Mesendoderm (in vitro differentiated cells): ENCODE measurements at regions not wholly inside any gene's neighbourhood (a gene's known extent, or its start where the extent isn't known, plus 50 kb on each side); places are given as distances from the start of the nearest gene placed in this dataset.
A peak's percentile ranks its signal among the peaks of the same experiment; 100 is the strongest.
"Not testable (repeated sequence)": the region's sequence is repeated elsewhere in the genome, so short reads cannot be mapped to it uniquely, and the experiment has no call there.

Experiments used
- DNase-seq: peaks from one replicate; pipeline ENCODE4 v3.0.0; 2013
- H2AK5ac ChIP-seq: 2 replicates; pipeline ENCODE4 v1.6.1; 2013; ENCODE audit warnings: low read length, inconsistent platforms
- H2BK120ac ChIP-seq: 2 replicates; pipeline ENCODE4 v1.6.1; 2013; ENCODE audit warnings: low read depth, mild to moderate bottlenecking, low read length, moderate library complexity, mixed read lengths
- H2BK15ac ChIP-seq: replicated peaks from 2 replicates; pipeline ENCODE4 v1.6.1; 2013; ENCODE audit warnings: low read depth, mild to moderate bottlenecking, moderate library complexity
- H2BK5ac ChIP-seq: 2 replicates; pipeline ENCODE4 v1.6.1; 2013; ENCODE audit warnings: low read length, inconsistent platforms
- H3K18ac ChIP-seq: 2 replicates; pipeline ENCODE4 v1.6.1; 2013; ENCODE audit warnings: mild to moderate bottlenecking, low read length, mixed read lengths
- H3K23ac ChIP-seq: one replicate; pipeline ENCODE4 v1.6.1; 2013; ENCODE audit warnings: low read length
- H3K27ac ChIP-seq: 2 replicates; pipeline ENCODE4 v1.5.1; 2013; ENCODE audit warnings: low read depth, mild to moderate bottlenecking, inconsistent platforms, low read length, moderate library complexity
- H3K27me3 ChIP-seq: 2 replicates; pipeline ENCODE4 v1.6.1; 2013; ENCODE audit warnings: low read length, control low read depth, mild to moderate bottlenecking, inconsistent platforms; ENCODE audit not compliant: insufficient read depth, poor library complexity
- H3K36me3 ChIP-seq: 2 replicates; pipeline ENCODE4 v1.6.1; 2013; ENCODE audit warnings: low read length, inconsistent platforms; ENCODE audit not compliant: control insufficient read depth, insufficient read depth
- H3K4ac ChIP-seq: one replicate; pipeline ENCODE4 v1.6.1; 2013; ENCODE audit warnings: low read depth, mild to moderate bottlenecking, low read length, moderate library complexity
- H3K4me1 ChIP-seq: 2 replicates; pipeline ENCODE4 v1.6.1; 2013; ENCODE audit warnings: low read depth, low read length, inconsistent platforms; ENCODE audit not compliant: control insufficient read depth
- H3K4me2 ChIP-seq: 2 replicates; pipeline ENCODE4 v1.6.1; 2013; ENCODE audit warnings: low read length
- H3K4me3 ChIP-seq: 2 replicates; pipeline ENCODE4 v1.5.1; 2013; ENCODE audit warnings: mild to moderate bottlenecking, low read length
- H3K56ac ChIP-seq: one replicate; pipeline ENCODE4 v1.6.1; 2013; ENCODE audit warnings: low read length
- H3K79me1 ChIP-seq: 2 replicates; pipeline ENCODE4 v1.6.1; 2013; ENCODE audit warnings: low read length, inconsistent platforms
- H3K79me2 ChIP-seq: 2 replicates; pipeline ENCODE4 v1.6.1; 2013; ENCODE audit warnings: mild to moderate bottlenecking, low read length; ENCODE audit not compliant: control insufficient read depth, insufficient read depth
- H3K9ac ChIP-seq: 2 replicates; pipeline ENCODE4 v1.6.1; 2013; ENCODE audit warnings: low read length, inconsistent platforms
- H4K5ac ChIP-seq: one replicate; pipeline ENCODE4 v1.6.1; 2013; ENCODE audit warnings: low read length
- H4K8ac ChIP-seq: one replicate; pipeline ENCODE4 v1.6.1; 2013; ENCODE audit warnings: low read depth, mild to moderate bottlenecking, control low read depth, low read length, moderate library complexity
- WGBS: extraction: QIAGEN DNeasy Blood & Tissue Kit; methylation state at CpG from one replicate; pipeline ENCODE4 v1.1.7; 2013; ENCODE audit warnings: low lambda C conversion rate, missing lambda C conversion rate; ENCODE audit not compliant: insufficient coverage; ENCODE audit errors: extremely low coverage; 5-methylcytosine and 5-hydroxymethylcytosine counted together

GRCh38 chr21:19490481-19490880 lies 1086.9 kb upstream of the TMPRSS15 start:
- Histone ChIP-seq H2BK15ac (no peak overlapping the region), H3K27ac (no peak overlapping the region), H3K36me3 (no peaks in the 10 kb centered on the region), H3K4me2 (no peak overlapping the region), H3K79me2 (no peaks in the 10 kb centered on the region), H2BK120ac (no peak overlapping the region), H3K79me1 (no peaks in the 10 kb centered on the region), H3K23ac (no peak overlapping the region), H3K56ac (no peak overlapping the region), H3K4me1 (peaks cover 2% of the 10 kb centered on the region), H2BK5ac (no peak overlapping the region), H3K9ac (no peak overlapping the region), H4K8ac (no peak overlapping the region), H3K27me3 (no peaks in the 10 kb centered on the region), H3K4ac (no peak overlapping the region), H4K5ac (no peak overlapping the region), H2AK5ac (no peak overlapping the region), H3K4me3 (no peak overlapping the region), H3K18ac (no peak overlapping the region)
- peak; percentile 34 for DNase-seq
- WGBS: no CpG with 5 or more reads among the region's 2 CpGs

DNA sequence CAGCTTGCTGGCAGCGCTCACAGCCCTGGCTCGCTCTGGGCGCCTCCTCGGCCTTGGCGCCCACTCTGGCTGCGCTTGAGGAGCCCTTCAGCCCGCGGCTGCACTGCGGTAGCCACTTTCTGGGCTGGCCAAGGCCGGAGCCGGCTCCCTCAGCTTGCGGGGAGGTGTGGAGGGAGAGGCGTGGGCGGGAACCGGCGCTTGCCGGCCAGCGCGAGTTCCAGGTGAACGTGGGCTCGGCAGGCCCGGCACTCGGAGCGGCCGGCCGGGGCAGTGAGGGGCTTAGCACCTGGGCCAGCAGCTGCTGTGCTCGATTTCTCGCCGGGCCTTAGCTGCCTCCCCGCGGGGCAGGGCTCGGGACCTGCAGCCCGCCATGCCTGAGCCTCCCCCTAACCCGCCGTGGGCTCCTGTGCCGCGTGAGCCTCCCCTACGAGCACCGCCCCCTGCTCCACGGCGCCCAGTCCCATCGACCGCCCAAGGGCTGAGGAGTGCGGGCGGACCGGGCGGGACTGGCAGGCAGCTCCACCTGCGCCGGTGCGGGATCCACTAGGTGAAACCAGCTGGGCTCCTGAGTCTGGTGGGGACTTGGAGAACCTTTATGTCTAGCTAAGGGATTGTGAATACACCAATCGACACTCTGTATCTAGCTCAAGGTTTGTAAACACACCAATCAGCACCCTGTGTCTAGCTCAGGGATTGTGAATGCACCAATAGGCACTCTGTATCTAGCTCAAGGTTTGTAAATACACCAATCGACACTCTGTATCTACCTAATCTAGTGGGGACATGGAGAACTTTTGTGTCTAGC lies 1090.1 kb upstream of the TMPRSS15 start:
- not testable (repeated sequence) for H3K27ac ChIP-seq, H4K5ac ChIP-seq, H3K4me1 ChIP-seq, H3K27me3 ChIP-seq, H3K4me3 ChIP-seq, H2BK5ac ChIP-seq, H3K79me1 ChIP-seq, H3K4ac ChIP-seq, H3K56ac ChIP-seq, H3K9ac ChIP-seq, H3K79me2 ChIP-seq, H4K8ac ChIP-seq, H3K18ac ChIP-seq, H2BK15ac ChIP-seq, H3K36me3 ChIP-seq, H2BK120ac ChIP-seq, DNase-seq, H3K4me2 ChIP-seq, H2AK5ac ChIP-seq, H3K23ac ChIP-seq
- no CpG with 5 or more reads among the region's 52 CpGs for WGBS

- DNase-seq: no peak
- H2BK5ac ChIP-seq: no peak overlapping the region
- H3K27ac ChIP-seq: no peak overlapping the region
- H3K4me1 ChIP-seq: no peaks in the 10 kb centered on the region
- no CpG with 5 or more reads among the region's 3 CpGs for WGBS
- no peaks in the 10 kb centered on the region for H3K79me1 ChIP-seq
- no peak overlapping the region for H3K9ac ChIP-seq
- H3K4ac ChIP-seq: no peak overlapping the region
- H3K27me3 ChIP-seq: no peaks in the 10 kb centered on the region
- no peak overlapping the region for H2BK15ac ChIP-seq
- H3K4me2 ChIP-seq: no peak overlapping the region
- H3K18ac ChIP-seq: no peak overlapping the region
- no peak overlapping the region for H4K5ac ChIP-seq
- no peak overlapping the region for H3K23ac ChIP-seq
- no peaks in the 10 kb centered on the region for H3K36me3 ChIP-seq
- H3K4me3 ChIP-seq: no peak overlapping the region
- no peak overlapping the region for H4K8ac ChIP-seq
- H2AK5ac ChIP-seq: no peak overlapping the region
- no peak overlapping the region for H2BK120ac ChIP-seq
- H3K56ac ChIP-seq: no peak overlapping the region
- no peaks in the 10 kb centered on the region for H3K79me2 ChIP-seq
Observed at GRCh38 chr21:19501115-19501514, 1097.5 kb upstream of the TMPRSS15 start.

GRCh38 chr21:19507682-19508260 lies 1104.2 kb upstream of the TMPRSS15 start:
- Histone ChIP-seq H3K4me1 (no peaks in the 10 kb centered on the region), H2BK5ac (no peak overlapping the region), H3K4me3 (no peak overlapping the region), H2BK120ac (no peak overlapping the region), H3K56ac (no peak overlapping the region), H3K27ac (no peak overlapping the region), H3K18ac (no peak overlapping the region), H3K79me2 (no peaks in the 10 kb centered on the region), H3K79me1 (no peaks in the 10 kb centered on the region), H3K4me2 (no peak overlapping the region), H3K23ac (no peak overlapping the region), H2AK5ac (no peak overlapping the region), H3K27me3 (no peaks in the 10 kb centered on the region), H4K5ac (no peak overlapping the region), H4K8ac (no peak overlapping the region), H3K4ac (no peak overlapping the region), H2BK15ac (no peak overlapping the region), H3K36me3 (no peaks in the 10 kb centered on the region), H3K9ac (no peak overlapping the region)
- DNase-seq: peak; percentile 60
- WGBS: no CpG with 5 or more reads among the region's 3 CpGs

GRCh38 chr21:19508442-19508841 lies 1104.9 kb upstream of the TMPRSS15 start:
- no peaks in the 10 kb centered on the region for H3K27me3 ChIP-seq
- no peaks in the 10 kb centered on the region for H3K4me1 ChIP-seq

More at GRCh38 chr21:19508442-19508841, 1104.9 kb upstream of the TMPRSS15 start:
- H3K27ac ChIP-seq: no peak overlapping the region
- no peak overlapping the region for H4K8ac ChIP-seq
- H2BK5ac ChIP-seq: no peak overlapping the region
- no peak overlapping the region for H2AK5ac ChIP-seq
- H3K79me1 ChIP-seq: no peaks in the 10 kb centered on the region
- H3K23ac ChIP-seq: no peak overlapping the region
- no peaks in the 10 kb centered on the region for H3K36me3 ChIP-seq
- DNase-seq: no peak
- no peak overlapping the region for H4K5ac ChIP-seq
- no peak overlapping the region for H3K56ac ChIP-seq
- no peak overlapping the region for H3K18ac ChIP-seq
- H2BK15ac ChIP-seq: no peak overlapping the region
- no peak overlapping the region for H3K4me3 ChIP-seq
- H3K79me2 ChIP-seq: no peaks in the 10 kb centered on the region
- H2BK120ac ChIP-seq: no peak overlapping the region
- WGBS: no CpG with 5 or more reads among the region's 2 CpGs
- no peak overlapping the region for H3K9ac ChIP-seq
- H3K4me2 ChIP-seq: no peak overlapping the region
- H3K4ac ChIP-seq: no peak overlapping the region
